OCI-LY7 (cell line): ENCODE measurements at regions not wholly inside any gene's neighbourhood (a gene's known extent, or its start where the extent isn't known, plus 50 kb on each side); places are given as distances from the start of the nearest gene placed in this dataset.

ENCODE experiments used
- CTCF ChIP-seq: fragments of 200-600 bp; sonication (generic); conservative IDR thresholded peaks from 2 replicates; pipeline ENCODE4 v1.5.1; 2014; ENCODE audit warnings: mild to moderate bottlenecking, antibody characterized with exemption, low read length, moderate library complexity, mixed read lengths
- EZH2phosphoT487 ChIP-seq: fragments of 200-600 bp; sonication (generic); IDR thresholded peaks from 2 replicates; pipeline ENCODE4 v1.6.1; 2018; ENCODE audit warnings: low read depth, borderline replicate concordance, mild to moderate bottlenecking, mixed run types, antibody characterized with exemption, low read length, moderate library complexity, mixed read lengths

DNA sequence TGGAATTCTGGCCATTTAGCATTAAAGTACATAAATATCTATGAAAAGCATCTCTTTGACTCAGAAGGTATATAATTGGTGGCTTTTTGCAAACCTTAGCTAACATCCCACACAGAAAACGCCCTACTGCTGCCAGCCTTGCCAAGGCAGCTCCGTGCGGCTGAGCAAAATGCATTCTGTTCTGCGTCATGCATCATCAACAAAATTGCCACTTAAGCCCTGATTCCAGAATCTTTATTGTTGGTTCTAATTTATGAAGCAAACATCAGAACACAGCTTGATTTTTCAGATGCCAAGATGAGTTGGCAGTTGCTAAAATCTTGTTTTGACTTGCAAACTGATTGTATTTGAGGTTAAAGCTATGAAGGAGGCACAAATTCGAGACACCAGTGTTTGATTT lies 314.9 kb upstream of the DEPDC1 start:
- no peak for TF ChIP-seq CTCF
- no peak for TF ChIP-seq EZH2phosphoT487
